KMS-11 (cell line): ENCODE measurements at regions not wholly inside any gene's neighbourhood (a gene's known extent, or its start where the extent isn't known, plus 50 kb on each side); places are given as distances from the start of the nearest gene placed in this dataset.

Source experiments
- H2AFZ ChIP-seq: fragments of 200-600 bp; sonication (generic); 2 replicates; pipeline ENCODE4 v1.6.1; 2016; ENCODE audit warnings: antibody characterized with exemption, mixed run types, low read depth
- H3K27ac ChIP-seq: fragments of 200-600 bp; sonication (generic); 2 replicates; pipeline ENCODE4 v1.6.1; 2016; ENCODE audit warnings: mild to moderate bottlenecking, mixed run types
- H3K27me3 ChIP-seq: fragments of 200-600 bp; sonication (generic); 2 replicates; pipeline ENCODE4 v1.6.1; 2017; ENCODE audit warnings: mild to moderate bottlenecking, low read depth, mixed run types, moderate library complexity; ENCODE audit not compliant: insufficient read depth
- H3K36me3 ChIP-seq: fragments of 200-600 bp; sonication (generic); 2 replicates; pipeline ENCODE4 v1.6.1; 2017; ENCODE audit warnings: mild to moderate bottlenecking, mixed run types; ENCODE audit not compliant: insufficient read depth
- H3K4me1 ChIP-seq: fragments of 200-600 bp; sonication (generic); 2 replicates; pipeline ENCODE4 v1.6.1; 2016; ENCODE audit warnings: mild to moderate bottlenecking, low read depth, mixed run types; ENCODE audit not compliant: poor library complexity, severe bottlenecking
- H3K4me2 ChIP-seq: fragments of 200-600 bp; sonication (generic); 2 replicates; pipeline ENCODE4 v1.7.0; 2016; ENCODE audit warnings: mild to moderate bottlenecking, mixed run types
- H3K4me3 ChIP-seq: fragments of 200-600 bp; sonication (generic); IDR thresholded peaks from 2 replicates; pipeline ENCODE4 v1.6.1; 2017; ENCODE audit warnings: low read depth, low read length, mixed read lengths; ENCODE audit not compliant: insufficient read depth
- H3K79me2 ChIP-seq: fragments of 200-600 bp; sonication (generic); 2 replicates; pipeline ENCODE4 v1.6.1; 2016; ENCODE audit warnings: low read depth, mixed run types; ENCODE audit not compliant: insufficient read depth
- H3K9ac ChIP-seq: fragments of 200-600 bp; sonication (generic); 2 replicates; pipeline ENCODE4 v1.6.1; 2016; ENCODE audit warnings: mild to moderate bottlenecking, mixed run types
- H4K20me1 ChIP-seq: fragments of 200-600 bp; sonication (generic); 2 replicates; pipeline ENCODE4 v1.6.1; 2016; ENCODE audit warnings: mild to moderate bottlenecking, mixed run types; ENCODE audit not compliant: insufficient read depth
- CTCF ChIP-seq: fragments of 200-600 bp; sonication (generic); conservative IDR thresholded peaks from 2 replicates; pipeline ENCODE4 v1.6.1; 2017; ENCODE audit warnings: low read depth, mild to moderate bottlenecking, antibody characterized with exemption, low read length, moderate library complexity, mixed read lengths

- H3K4me3 ChIP-seq: no peak overlapping the region
- TF ChIP-seq CTCF: no peak
Observed at GRCh38 chr13:78976696-78977095, 317.7 kb upstream of the OBI1 start.

GRCh38 chr13:78972561-78972960, 313.6 kb upstream of the OBI1 start:
- H3K79me2 ChIP-seq: no peaks in the 10 kb centered on the region
- H3K27me3 ChIP-seq: no peaks in the 10 kb centered on the region
- no peak overlapping the region for H3K9ac ChIP-seq
- no peak overlapping the region for H3K4me3 ChIP-seq
- H3K27ac ChIP-seq: no peak overlapping the region
- H3K4me1 ChIP-seq: no peaks in the 10 kb centered on the region
- no peak overlapping the region for H3K4me2 ChIP-seq
- no peaks in the 10 kb centered on the region for H3K36me3 ChIP-seq
- TF ChIP-seq CTCF: no peak
- no peak overlapping the region for H2AFZ ChIP-seq
- H4K20me1 ChIP-seq: no peaks in the 10 kb centered on the region

More at GRCh38 chr13:78976696-78977095, 317.7 kb upstream of the OBI1 start:
- Histone ChIP-seq H3K4me2 (no peak overlapping the region), H3K79me2 (no peaks in the 10 kb centered on the region), H3K4me1 (peaks cover 4% of the 10 kb centered on the region), H3K9ac (no peak overlapping the region), H2AFZ (no peak overlapping the region), H4K20me1 (no peaks in the 10 kb centered on the region), H3K36me3 (no peaks in the 10 kb centered on the region), H3K27ac (no peak overlapping the region), H3K27me3 (no peaks in the 10 kb centered on the region)

GRCh38 chr13:78971355-78972025, 312.5 kb upstream of the OBI1 start:
- H3K4me1 ChIP-seq: no peaks in the 10 kb centered on the region

GRCh38 chr13:78960881-78961280, 301.9 kb upstream of the OBI1 start:
- H3K27ac ChIP-seq: no peak overlapping the region
- H3K9ac ChIP-seq: no peak overlapping the region
- H3K4me3 ChIP-seq: no peak overlapping the region
- H3K79me2 ChIP-seq: no peaks in the 10 kb centered on the region
- H2AFZ ChIP-seq: no peak overlapping the region
- no peak overlapping the region for H3K4me2 ChIP-seq
- H4K20me1 ChIP-seq: no peaks in the 10 kb centered on the region
- no peaks in the 10 kb centered on the region for H3K36me3 ChIP-seq
- TF ChIP-seq CTCF: no peak
- H3K27me3 ChIP-seq: no peaks in the 10 kb centered on the region
- no peaks in the 10 kb centered on the region for H3K4me1 ChIP-seq

More at GRCh38 chr13:78971355-78972025, 312.5 kb upstream of the OBI1 start:
- Histone ChIP-seq H3K4me2 (no peak overlapping the region), H3K36me3 (no peaks in the 10 kb centered on the region), H3K27ac (no peak overlapping the region), H2AFZ (no peak overlapping the region), H3K27me3 (no peaks in the 10 kb centered on the region), H3K79me2 (no peaks in the 10 kb centered on the region), H3K4me3 (no peak overlapping the region), H4K20me1 (no peaks in the 10 kb centered on the region), H3K9ac (no peak overlapping the region)
- TF ChIP-seq CTCF: no peak
